Left colon (tissue), 2 donors: ENCODE measurements at regions not wholly inside any gene's neighbourhood (a gene's known extent, or its start where the extent isn't known, plus 50 kb on each side); places are given as distances from the start of the nearest gene placed in this dataset.

ENCODE experiments used
- ATAC-seq: fragments of 200-7000 bp; cut with Tn5 transposase; one replicate; pipeline ENCODE4 v1.9.1; 2020; ENCODE audit warnings: mild to moderate bottlenecking, moderate library complexity
- DNase-seq, 2 donors: peaks; one replicate each; pipeline ENCODE4 v3.0.0-alpha.2; 2020
- intact Hi-C, 2 donors: fragments of 100-400 bp; cut with DNase I in 1 of 2; cut with micrococcal nuclease in 1 of 2; formaldehyde crosslinking; loops; one replicate each; pipeline versions ENCODE4 v1.11.2 to v1.14.0; 2022; cut with DNase I, micrococcal nuclease
- donor health status: DM: no; HTN: no; CAD: no.
- donor health status: DM: yes; HTN: yes; CAD: no.

DNA sequence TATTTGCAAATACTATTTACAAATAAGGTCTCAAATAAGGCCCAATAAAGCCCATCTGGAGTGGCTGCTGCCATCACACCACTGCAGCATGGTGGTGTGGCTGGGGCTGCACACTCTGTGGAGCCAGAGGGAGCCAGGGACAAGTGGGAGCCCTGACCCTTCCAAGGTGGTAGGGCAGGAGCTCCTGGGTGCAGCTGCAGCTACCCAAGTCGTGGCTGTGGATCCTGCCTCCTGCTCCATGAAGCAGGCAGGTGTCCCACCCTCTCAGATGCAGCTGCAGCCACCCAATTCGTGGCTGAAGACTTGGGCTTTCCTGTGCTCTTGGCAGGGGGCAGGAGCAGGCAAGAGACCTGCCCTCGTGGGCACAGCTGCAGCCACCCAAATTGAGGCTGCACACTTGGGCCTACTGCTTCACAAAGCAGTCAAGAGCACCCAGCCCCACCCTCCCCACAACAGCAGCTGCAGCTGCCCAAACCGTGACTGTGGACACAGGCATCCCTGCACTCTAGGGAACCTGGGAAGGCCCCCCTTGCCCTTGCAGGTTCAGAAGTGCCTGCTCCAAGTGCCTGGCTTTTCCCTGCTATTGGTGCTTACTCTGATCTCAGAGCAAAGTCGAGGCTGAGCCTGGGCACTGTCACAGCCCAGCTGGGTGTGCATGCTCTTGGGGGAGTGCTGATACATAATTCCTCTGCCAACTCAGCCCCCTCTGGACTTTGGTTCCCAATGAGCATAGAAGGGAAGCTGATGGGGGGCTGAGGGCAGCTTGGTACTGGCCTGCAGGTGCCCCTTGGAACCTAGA lies 614.8 kb downstream of the PCDH18 start:
- intact Hi-C loops = no loop called here
- no peak for ATAC-seq
- no peak for DNase-seq

DNA sequence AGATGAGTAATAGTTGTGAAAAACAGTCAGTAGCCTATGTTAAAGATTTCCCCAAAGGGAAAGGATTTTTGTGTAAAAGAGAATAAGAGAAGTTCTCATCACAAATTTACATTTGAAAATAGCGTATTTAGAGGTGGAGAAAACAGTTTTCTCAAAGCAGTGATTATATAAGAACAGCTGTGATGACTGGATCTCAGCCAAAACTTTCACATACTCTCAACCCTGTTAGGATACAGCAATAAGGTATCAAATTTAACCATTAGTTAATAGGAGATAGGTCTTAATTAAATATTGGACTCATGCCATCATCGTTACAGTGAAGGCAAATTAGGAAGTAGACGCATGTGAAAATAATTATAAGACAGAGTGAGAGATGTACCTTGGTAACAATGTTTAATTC lies 622.7 kb downstream of the PCDH18 start:
- ATAC-seq (no peak), DNase-seq (no peak)
- intact Hi-C loops = no loop called here

- ATAC-seq = no peak
- intact Hi-C loops = no loop called here
- no peak for DNase-seq
These were observed 624.2 kb downstream of the PCDH18 start for GRCh38 chr4:136908122-136908521.

GRCh38 chr4:136900696-136901095 lies 631.6 kb downstream of the PCDH18 start:
- DNase-seq (no peak), ATAC-seq (no peak)
- intact Hi-C loops = no loop called here

DNA sequence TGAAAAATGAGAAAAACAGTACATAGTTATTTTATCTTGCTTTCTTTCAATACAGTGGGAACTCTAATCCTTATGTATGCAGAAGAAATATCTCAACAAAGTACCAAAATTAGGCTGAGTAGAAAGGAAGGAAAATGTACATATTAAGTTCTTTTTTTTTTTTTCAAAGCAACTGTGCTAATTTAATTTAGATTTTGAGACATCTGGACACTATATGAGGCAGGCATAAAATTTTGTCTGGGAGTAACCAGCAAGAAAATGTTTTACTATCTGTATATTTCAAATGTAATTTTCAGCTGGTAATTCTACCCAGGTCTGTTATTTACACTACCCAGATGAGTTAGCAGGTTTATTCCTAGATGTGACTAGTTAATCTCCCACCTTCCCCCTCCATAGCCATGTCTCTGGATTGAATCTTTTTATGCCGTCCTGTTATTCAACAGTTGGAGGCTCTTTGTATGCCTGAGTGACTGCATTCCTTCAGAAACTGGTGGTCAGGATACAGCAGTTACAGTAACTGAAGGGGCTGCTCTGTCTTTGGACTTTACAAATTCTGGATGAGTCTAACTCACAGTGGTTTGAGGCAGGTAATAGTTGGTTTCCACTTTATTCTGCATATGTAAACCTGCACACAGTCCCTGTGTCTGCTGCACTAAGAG lies 633.6 kb downstream of the PCDH18 start:
- intact Hi-C loops = no loop called here
- no peak for ATAC-seq
- no peak for DNase-seq

DNA sequence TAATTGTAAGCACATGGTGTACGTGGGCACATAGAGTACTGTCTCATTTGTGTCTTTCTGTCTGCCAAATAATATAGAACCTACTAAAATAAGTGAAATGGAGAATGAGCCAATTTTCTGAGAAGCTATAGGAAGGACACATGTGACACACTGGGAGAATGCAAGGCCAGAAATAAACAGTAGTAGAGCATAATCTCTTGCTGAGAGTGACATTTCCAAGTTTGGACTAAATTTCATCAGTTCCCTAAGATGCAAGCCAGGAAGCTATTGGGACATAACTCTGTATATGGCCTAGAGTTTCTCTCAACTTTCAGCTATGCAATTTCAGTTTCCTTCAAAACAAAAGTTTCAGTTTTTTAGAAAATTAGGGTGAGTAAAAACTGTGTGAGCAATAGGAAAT lies 638.7 kb downstream of the PCDH18 start:
- intact Hi-C loops = no loop called here
- no peak for ATAC-seq
- no peak for DNase-seq

- intact Hi-C loops = no loop called here
- no peak for DNase-seq
- ATAC-seq = no peak
These were observed 650.6 kb downstream of the PCDH18 start for GRCh38 chr4:136881666-136882065.

GRCh38 chr4:136873555-136873954 lies 658.7 kb downstream of the PCDH18 start:
- intact Hi-C loops = no loop called here
- no peak for DNase-seq
- no peak for ATAC-seq

DNA sequence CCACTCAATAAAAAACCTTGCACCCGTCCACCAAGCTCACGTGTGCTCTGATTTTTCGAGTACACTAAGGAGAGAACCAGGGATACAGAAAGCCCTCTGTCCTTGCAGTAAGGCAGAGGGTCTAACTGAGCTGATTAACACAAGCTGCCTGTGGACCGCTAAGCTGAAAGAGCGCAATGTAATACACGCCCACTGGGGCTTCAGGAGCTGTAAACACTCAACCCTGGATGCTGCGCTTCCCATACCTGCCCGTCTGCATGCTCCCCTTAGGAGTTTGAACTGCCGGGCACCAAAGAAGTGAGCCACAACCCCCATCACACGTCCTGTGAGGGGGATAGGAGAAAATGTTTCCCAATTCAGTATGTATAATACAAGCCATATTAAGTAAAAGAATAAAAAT lies 664.8 kb downstream of the PCDH18 start:
- ATAC-seq (no peak), DNase-seq (no peak)
- intact Hi-C loops = no loop called here

- intact Hi-C loops = no loop called here
These were observed 666.8 kb downstream of the PCDH18 start for GRCh38 chr4:136865526-136865925.

DNA sequence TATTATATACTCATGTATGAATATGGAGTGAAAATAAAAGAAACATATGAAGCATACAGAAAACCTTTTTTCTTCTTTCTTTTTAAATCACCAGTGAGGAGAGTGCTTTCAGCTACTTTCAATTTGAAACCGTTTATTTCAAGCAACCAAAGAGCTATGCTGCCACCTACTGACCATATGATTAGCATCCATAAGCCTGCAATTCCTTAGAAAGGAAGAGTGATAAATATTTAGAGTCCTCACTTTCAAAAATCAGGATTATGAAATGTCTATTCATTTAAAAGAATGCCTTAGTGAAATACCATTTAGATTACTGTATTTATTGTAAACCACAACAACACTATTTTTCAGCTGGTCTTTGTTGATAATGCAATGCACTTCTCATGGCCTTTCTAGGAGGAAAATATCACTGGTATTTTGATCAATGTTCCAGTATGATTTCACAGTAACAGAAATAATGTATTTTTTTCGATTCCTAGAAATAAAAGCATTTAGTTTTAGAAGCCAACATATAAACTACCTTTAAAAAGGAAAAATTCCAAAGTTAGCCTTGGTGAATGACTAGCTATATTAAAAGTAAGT lies 667.6 kb downstream of the PCDH18 start:
- peak in 1 of 2 donors; percentile 4 for DNase-seq

More at GRCh38 chr4:136865526-136865925, 666.8 kb downstream of the PCDH18 start:
- DNase-seq (no peak), ATAC-seq (no peak)

DNA sequence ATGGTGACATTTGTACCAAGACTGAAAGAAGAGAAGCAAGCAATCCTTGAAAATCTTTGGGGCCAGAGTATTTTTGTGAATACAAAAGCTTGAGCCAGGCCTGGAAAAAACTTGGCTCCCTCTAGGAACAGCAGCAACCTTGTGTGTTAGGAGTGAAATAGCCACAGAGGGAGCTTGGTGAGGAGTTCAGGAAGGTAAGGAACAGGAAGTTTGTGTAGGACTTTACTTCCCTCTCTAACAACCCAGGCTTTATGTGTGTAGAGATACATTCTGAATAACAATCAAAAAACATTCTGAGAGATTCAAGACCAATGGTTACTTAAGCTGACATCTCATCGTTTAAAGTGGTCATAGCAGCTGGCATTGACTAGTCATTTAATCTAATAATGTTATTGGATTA lies 668.5 kb downstream of the PCDH18 start:
- DNase-seq (no peak), ATAC-seq (peak; percentile 52)
- intact Hi-C loops = no loop called here

More for the DNA sequence above, 667.6 kb downstream of the PCDH18 start:
- intact Hi-C loops = no loop called here
- ATAC-seq = peak; percentile 67

GRCh38 chr4:136862653-136863052 lies 669.6 kb downstream of the PCDH18 start:
- no peak for DNase-seq
- ATAC-seq = no peak
- intact Hi-C loops = no loop called here

- no peak for DNase-seq
- intact Hi-C loops = no loop called here
These were observed 671.2 kb downstream of the PCDH18 start for GRCh38 chr4:136861091-136861490.

DNA sequence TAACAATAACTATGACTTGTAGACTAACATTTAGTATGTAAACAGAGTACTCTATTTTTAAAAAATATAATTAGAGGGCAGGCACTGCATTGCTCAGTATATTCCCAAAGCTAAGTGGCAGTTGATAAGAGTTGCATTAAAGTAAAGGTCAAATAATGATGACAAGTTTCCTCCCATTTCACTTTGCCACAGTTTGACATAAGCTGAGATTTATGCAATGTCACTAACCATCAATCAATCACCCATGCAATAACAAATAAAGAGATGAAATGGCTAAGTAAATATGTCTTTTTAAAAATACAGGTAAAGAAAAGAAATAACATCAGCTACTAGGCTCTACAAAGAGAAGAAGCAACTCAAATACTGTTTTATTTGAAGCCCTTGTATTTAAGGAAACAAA lies 673.4 kb downstream of the PCDH18 start:
- no peak for ATAC-seq
- intact Hi-C loops = no loop called here

More at GRCh38 chr4:136861091-136861490, 671.2 kb downstream of the PCDH18 start:
- no peak for ATAC-seq

DNA sequence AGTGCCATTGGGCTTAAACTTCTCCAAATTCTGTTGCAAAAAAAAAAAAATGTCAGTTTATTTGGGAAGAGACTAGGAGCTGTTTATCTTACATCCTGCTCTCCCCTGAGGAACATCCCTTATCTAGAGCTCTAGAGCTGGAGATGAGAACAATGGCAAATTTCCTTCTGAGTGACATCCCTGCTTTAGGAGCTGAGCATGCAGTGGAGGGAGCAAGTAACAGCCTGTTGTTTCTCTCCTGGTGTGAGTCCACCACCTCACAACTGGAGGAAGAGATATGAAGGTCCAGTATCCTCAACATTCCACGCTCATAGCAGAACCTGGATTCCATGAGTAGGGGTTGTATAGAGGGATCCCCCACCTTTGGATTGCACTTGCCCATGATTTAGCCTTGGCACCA lies 676.4 kb downstream of the PCDH18 start:
- no peak for DNase-seq
- intact Hi-C loops = no loop called here
- ATAC-seq = no peak

More for the DNA sequence above, 673.4 kb downstream of the PCDH18 start:
- no peak for DNase-seq

DNA sequence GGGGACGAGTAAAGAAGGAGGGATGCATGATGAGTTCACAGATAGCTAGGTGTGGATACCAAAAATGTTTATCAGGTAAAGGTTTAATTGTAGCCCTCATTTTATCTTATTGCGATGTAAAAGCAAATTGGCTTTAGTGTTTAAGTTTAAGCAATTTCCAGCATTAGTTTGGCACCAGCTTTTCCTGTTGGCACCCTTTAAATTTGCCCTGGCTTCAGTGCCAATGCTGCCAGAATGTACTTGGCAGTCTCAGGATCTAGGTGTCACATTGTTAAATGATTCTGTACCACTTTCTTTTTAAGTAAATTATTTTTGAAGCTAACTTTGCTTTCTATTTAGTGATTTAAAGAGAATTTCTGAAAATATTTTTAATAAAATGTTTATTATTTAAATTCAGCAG lies 681.8 kb downstream of the PCDH18 start:
- intact Hi-C loops = no loop called here
- no peak for DNase-seq
- no peak for ATAC-seq

- ATAC-seq (no peak), DNase-seq (no peak)
- intact Hi-C loops = no loop called here
These were observed 684.2 kb downstream of the PCDH18 start for GRCh38 chr4:136847881-136848621.

GRCh38 chr4:136841526-136841925 lies 690.8 kb downstream of the PCDH18 start:
- intact Hi-C loops = no loop called here
- DNase-seq (no peak), ATAC-seq (no peak)
